OCI-LY7 (cell line): ENCODE measurements at regions not wholly inside any gene's neighbourhood (a gene's known extent, or its start where the extent isn't known, plus 50 kb on each side); places are given as distances from the start of the nearest gene placed in this dataset.

Experiments
- BruUV-seq: library from RNA; stranded (reverse); fragments of 400-500 nt; replicated peaks from 2 replicates; lab custom pipeline; 2021; lab: Mats Ljungman, UMichigan
- CTCF ChIA-PET: fragments of 300-600 bp; sonication (Branson Sonifier 250); formaldehyde crosslinking; loops from one replicate; lab custom pipeline; 2022; ENCODE audit warnings: antibody characterized with exemption; ENCODE audit not compliant: unreplicated experiment; lab: Charles Lee
- POLR2A ChIA-PET: fragments of 300-600 bp; sonication (Branson Sonifier 250); formaldehyde crosslinking; loops from one replicate; lab custom pipeline; 2022; ENCODE audit warnings: antibody characterized with exemption; lab: Charles Lee
- DNase-seq: peaks from one replicate; pipeline ENCODE4 v3.0.0-alpha.2; 2015; ENCODE audit warnings: low spot score
- H2AFZ ChIP-seq: fragments of 200-600 bp; sonication (generic), shearing (Covaris generic); 2 replicates; pipeline ENCODE4 v1.6.1; 2014; ENCODE audit warnings: mild to moderate bottlenecking, antibody characterized with exemption, low read length, moderate library complexity
- H3K27ac ChIP-seq: fragments of 200-600 bp; sonication (generic); 2 replicates; pipeline ENCODE4 v1.5.1; 2014; ENCODE audit warnings: mixed run types, low read depth, mild to moderate bottlenecking, moderate library complexity, low read length, inconsistent platforms; ENCODE audit not compliant: poor library complexity, severe bottlenecking
- H3K36me3 ChIP-seq: fragments of 200-600 bp; sonication (generic); 2 replicates; pipeline ENCODE4 v1.6.1; 2014; ENCODE audit warnings: mild to moderate bottlenecking, antibody characterized with exemption, low read length, moderate library complexity, mixed read lengths; ENCODE audit not compliant: insufficient read depth
- H3K4me1 ChIP-seq: fragments of 200-600 bp; sonication (generic); 2 replicates; pipeline ENCODE4 v1.5.1; 2014; ENCODE audit warnings: mild to moderate bottlenecking, low read length; ENCODE audit not compliant: insufficient read depth, poor library complexity, severe bottlenecking
- H3K4me2 ChIP-seq: fragments of 200-600 bp; sonication (generic); 2 replicates; pipeline ENCODE4 v1.6.1; 2014; ENCODE audit warnings: mild to moderate bottlenecking, low read length
- H3K4me3 ChIP-seq: fragments of 200-600 bp; sonication (generic); 2 replicates; pipeline ENCODE4 v1.5.1; 2014; ENCODE audit warnings: mild to moderate bottlenecking, low read depth, low read length; ENCODE audit not compliant: poor library complexity, severe bottlenecking
- H3K79me2 ChIP-seq: fragments of 200-600 bp; sonication (generic); 2 replicates; pipeline ENCODE4 v1.6.1; 2016; ENCODE audit warnings: low read depth, mild to moderate bottlenecking, low read length, moderate library complexity, mixed read lengths; ENCODE audit not compliant: insufficient read depth
- H3K9me2 ChIP-seq: fragments of 200-600 bp; sonication (generic); 2 replicates; pipeline ENCODE4 v1.6.1; 2016; ENCODE audit warnings: mild to moderate bottlenecking, low read length, mixed read lengths; ENCODE audit not compliant: insufficient read depth
- H3K9me3 ChIP-seq: fragments of 200-600 bp; sonication (generic); 2 replicates; pipeline ENCODE4 v1.6.1; 2014; ENCODE audit warnings: mild to moderate bottlenecking, mixed run types, low read length, mixed read lengths
- H4K20me1 ChIP-seq: fragments of 200-600 bp; sonication (generic); 2 replicates; pipeline ENCODE4 v1.6.1; 2014; ENCODE audit warnings: mild to moderate bottlenecking, antibody characterized with exemption, low read length, moderate library complexity, mixed read lengths; ENCODE audit not compliant: insufficient read depth
- EZH2phosphoT487 ChIP-seq: fragments of 200-600 bp; sonication (generic); IDR thresholded peaks from 2 replicates; pipeline ENCODE4 v1.6.1; 2018; ENCODE audit warnings: low read depth, borderline replicate concordance, mild to moderate bottlenecking, mixed run types, antibody characterized with exemption, low read length, moderate library complexity, mixed read lengths
- intact Hi-C: fragments of 100-400 bp; cut with micrococcal nuclease; formaldehyde crosslinking; loops from one replicate; pipeline ENCODE4 v1.10.0; 2022; ENCODE audit not compliant: unreplicated experiment
- TF ChIP-seq, protein P1 (sequence below): fragments of 200-600 bp; sonication (generic); conservative IDR thresholded peaks from 2 replicates; pipeline ENCODE4 v1.5.1; 2014; ENCODE audit warnings: mild to moderate bottlenecking, antibody characterized with exemption, low read length, moderate library complexity, mixed read lengths

GRCh38 chr3:194013928-194014327 is 122.0 kb upstream of the HES1 start:
- POLR2A ChIA-PET = interaction anchor here (0.8 kb wide), 1 partner anchor 12 kb away, joined by 3 read pairs; no protein-coding TSS in a partner anchor
- intact Hi-C loops = no loop called here
- no TSS peak for BruUV-seq
- Histone ChIP-seq H4K20me1 (no peaks in the 10 kb centered on the region), H3K4me2 (no peak overlapping the region), H3K4me1 (no peaks in the 10 kb centered on the region), H3K79me2 (no peaks in the 10 kb centered on the region), H2AFZ (no peak overlapping the region), H3K9me2 (no peaks in the 10 kb centered on the region), H3K4me3 (no peak overlapping the region), H3K27ac (no peak overlapping the region), H3K9me3 (no peaks in the 10 kb centered on the region), H3K36me3 (no peaks in the 10 kb centered on the region)
- CTCF ChIA-PET = interaction anchor here (0.6 kb wide), 1 partner anchor 231 kb away, joined by 3 read pairs; no protein-coding TSS in a partner anchor
- DNase-seq = no peak
- TF ChIP-seq, protein P1, sequence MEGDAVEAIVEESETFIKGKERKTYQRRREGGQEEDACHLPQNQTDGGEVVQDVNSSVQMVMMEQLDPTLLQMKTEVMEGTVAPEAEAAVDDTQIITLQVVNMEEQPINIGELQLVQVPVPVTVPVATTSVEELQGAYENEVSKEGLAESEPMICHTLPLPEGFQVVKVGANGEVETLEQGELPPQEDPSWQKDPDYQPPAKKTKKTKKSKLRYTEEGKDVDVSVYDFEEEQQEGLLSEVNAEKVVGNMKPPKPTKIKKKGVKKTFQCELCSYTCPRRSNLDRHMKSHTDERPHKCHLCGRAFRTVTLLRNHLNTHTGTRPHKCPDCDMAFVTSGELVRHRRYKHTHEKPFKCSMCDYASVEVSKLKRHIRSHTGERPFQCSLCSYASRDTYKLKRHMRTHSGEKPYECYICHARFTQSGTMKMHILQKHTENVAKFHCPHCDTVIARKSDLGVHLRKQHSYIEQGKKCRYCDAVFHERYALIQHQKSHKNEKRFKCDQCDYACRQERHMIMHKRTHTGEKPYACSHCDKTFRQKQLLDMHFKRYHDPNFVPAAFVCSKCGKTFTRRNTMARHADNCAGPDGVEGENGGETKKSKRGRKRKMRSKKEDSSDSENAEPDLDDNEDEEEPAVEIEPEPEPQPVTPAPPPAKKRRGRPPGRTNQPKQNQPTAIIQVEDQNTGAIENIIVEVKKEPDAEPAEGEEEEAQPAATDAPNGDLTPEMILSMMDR = no peak
- TF ChIP-seq EZH2phosphoT487 = no peak

DNA sequence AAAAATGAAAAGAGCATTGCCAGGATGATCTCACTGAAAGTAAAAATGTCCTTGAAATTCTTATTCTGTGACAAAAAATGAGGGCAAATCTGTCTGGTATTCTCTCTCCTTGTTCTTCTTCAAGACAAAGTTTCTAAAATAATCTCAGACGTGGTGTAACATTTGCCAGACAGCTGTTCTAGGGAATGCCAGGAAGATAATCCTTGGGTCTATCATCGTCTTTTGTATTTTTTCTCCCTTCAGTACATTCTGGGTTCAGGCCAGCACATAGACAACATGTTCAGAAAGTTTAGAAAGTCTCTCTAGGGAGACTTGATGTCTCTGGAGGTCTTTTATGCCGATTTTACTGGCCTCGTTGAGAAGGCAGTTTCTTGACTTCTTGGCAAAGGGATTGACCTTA is 121.2 kb upstream of the HES1 start:
- H3K9me2 ChIP-seq = no peaks in the 10 kb centered on the region
- no peaks in the 10 kb centered on the region for H3K4me1 ChIP-seq
- CTCF ChIA-PET = interaction anchor here (0.6 to 1.0 kb wide), 2 partner anchors 16 to 44 kb away, joined by 4 to 9 read pairs; no protein-coding TSS in a partner anchor
- H3K4me2 ChIP-seq = no peak overlapping the region
- no peaks in the 10 kb centered on the region for H3K36me3 ChIP-seq
- intact Hi-C loops = no loop called here
- no peaks in the 10 kb centered on the region for H4K20me1 ChIP-seq
- BruUV-seq = no TSS peak
- DNase-seq = no peak
- H3K27ac ChIP-seq = no peak overlapping the region
- TF ChIP-seq, protein P1 = no peak
- no peak for TF ChIP-seq EZH2phosphoT487
- H3K79me2 ChIP-seq = no peaks in the 10 kb centered on the region
- POLR2A ChIA-PET = no interaction called here
- no peak overlapping the region for H2AFZ ChIP-seq
- no peaks in the 10 kb centered on the region for H3K9me3 ChIP-seq
- H3K4me3 ChIP-seq = no peak overlapping the region

DNA sequence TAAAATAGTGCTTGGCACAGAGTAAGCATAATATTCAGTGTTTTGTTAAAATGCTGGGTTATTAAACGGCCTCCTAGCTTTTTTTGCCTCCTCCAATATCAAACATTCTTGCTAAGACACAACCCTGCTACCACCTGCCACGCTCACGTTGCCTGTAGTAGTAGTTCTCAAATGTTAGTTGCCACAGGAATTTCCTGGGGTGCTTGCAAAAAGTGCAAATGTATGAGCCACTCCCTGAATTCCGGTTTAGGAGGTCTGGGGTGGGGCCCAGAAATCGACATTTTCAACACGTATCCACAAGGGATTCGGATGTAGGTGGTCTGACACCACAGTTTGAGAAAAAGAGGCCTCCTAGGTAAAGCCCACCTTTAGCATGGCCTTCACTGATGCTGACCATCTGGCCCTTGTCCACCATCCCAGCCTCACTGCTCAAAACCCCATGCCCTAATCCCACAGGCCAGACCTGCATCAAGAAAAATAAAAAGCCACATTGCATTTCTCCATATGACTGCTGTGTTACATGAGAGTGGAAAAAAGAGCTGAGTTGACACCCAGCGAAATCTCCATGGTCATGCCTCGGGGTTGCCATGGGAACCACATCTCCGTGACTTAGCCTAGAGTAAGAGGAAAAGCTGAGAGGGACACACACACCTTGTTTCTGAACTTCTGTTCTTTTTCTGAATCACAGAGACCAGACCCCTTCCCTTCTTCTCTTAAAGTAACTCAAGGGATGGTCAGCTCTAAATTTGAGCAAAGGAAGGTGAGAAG is 116.4 kb upstream of the HES1 start:
- Histone ChIP-seq H3K9me2 (no peaks in the 10 kb centered on the region), H3K27ac (no peak overlapping the region), H3K79me2 (no peaks in the 10 kb centered on the region), H2AFZ (no peak overlapping the region), H3K36me3 (no peaks in the 10 kb centered on the region), H3K4me3 (no peak overlapping the region), H3K4me2 (no peak overlapping the region), H4K20me1 (no peaks in the 10 kb centered on the region), H3K4me1 (peaks cover 15% of the 10 kb centered on the region), H3K9me3 (no peaks in the 10 kb centered on the region)
- CTCF ChIA-PET = interaction anchor here (0.6 kb wide), 2 partner anchors 16 to 146 kb away, joined by 3 read pairs; no protein-coding TSS in a partner anchor
- TF ChIP-seq EZH2phosphoT487 = no peak
- TF ChIP-seq, protein P1 = no peak
- no TSS peak for BruUV-seq
- DNase-seq = no peak
- intact Hi-C loops = no loop called here
- POLR2A ChIA-PET = interaction anchor here (0.6 to 0.8 kb wide), 5 partner anchors 22 to 236 kb away, joined by 3 to 6 read pairs (median 4); no protein-coding TSS in a partner anchor
